PC-9 (cell line): ENCODE measurements at regions not wholly inside any gene's neighbourhood (a gene's known extent, or its start where the extent isn't known, plus 50 kb on each side); places are given as distances from the start of the nearest gene placed in this dataset.

Experiments used
- BruUV-seq: library from RNA; stranded (reverse); fragments of 400-500 nt; replicated peaks from 2 replicates; lab custom pipeline; 2021; lab: Mats Ljungman, UMichigan
- CTCF ChIA-PET: fragments of 300-600 bp; sonication (Branson Sonifier 250); formaldehyde crosslinking; loops from one replicate; lab custom pipeline; 2022; ENCODE audit warnings: antibody characterized with exemption; lab: Charles Lee
- POLR2A ChIA-PET: fragments of 300-600 bp; sonication (Branson Sonifier 250); formaldehyde crosslinking; loops from one replicate; lab custom pipeline; 2022; ENCODE audit warnings: antibody characterized with exemption; ENCODE audit not compliant: unreplicated experiment; lab: Charles Lee
- DNase-seq, 2 experiments: peaks; one replicate each; pipeline versions ENCODE4 v3.0.0 to v3.0.0-alpha.2; 2015 to 2022; ENCODE audit warnings: mixed read lengths in 1 of 2
- H2AFZ ChIP-seq: fragments of 200-600 bp; sonication (generic); 2 replicates; pipeline ENCODE4 v1.8.1; 2017; ENCODE audit warnings: antibody characterized with exemption
- H3F3A ChIP-seq: fragments of 200-600 bp; sonication (generic); 2 replicates; pipeline ENCODE4 v1.8.1; 2017; ENCODE audit warnings: antibody characterized with exemption, mild to moderate bottlenecking, low read depth; ENCODE audit not compliant: insufficient read depth
- H3K27ac ChIP-seq: fragments of 200-600 bp; sonication (generic); 2 replicates; pipeline ENCODE4 v1.6.1; 2016; ENCODE audit warnings: mixed run types
- H3K27me3 ChIP-seq: fragments of 200-600 bp; sonication (generic); 2 replicates; pipeline ENCODE4 v1.6.1; 2016; ENCODE audit warnings: low read depth, mixed run types; ENCODE audit not compliant: insufficient read depth
- H3K36me3 ChIP-seq: fragments of 200-600 bp; sonication (generic); 2 replicates; pipeline ENCODE4 v1.6.1; 2016; ENCODE audit warnings: low read depth, mixed run types
- H3K4me1 ChIP-seq: fragments of 200-600 bp; sonication (generic); replicated peaks from 2 replicates; pipeline ENCODE4 v1.6.1; 2016; ENCODE audit warnings: mixed run types; ENCODE audit not compliant: insufficient read depth
- H3K4me2 ChIP-seq: fragments of 200-600 bp; sonication (generic); 2 replicates; pipeline ENCODE4 v1.6.1; 2017; ENCODE audit warnings: mixed run types
- H3K4me3 ChIP-seq: fragments of 200-600 bp; sonication (generic); 2 replicates; pipeline ENCODE4 v1.6.1; 2016; ENCODE audit warnings: mixed run types
- H3K79me2 ChIP-seq: fragments of 200-600 bp; sonication (generic); 2 replicates; pipeline ENCODE4 v1.6.1; 2017; ENCODE audit warnings: low read depth, mixed run types
- H3K9me2 ChIP-seq: fragments of 200-600 bp; sonication (generic); 2 replicates; pipeline ENCODE4 v1.8.1; 2017; ENCODE audit warnings: mild to moderate bottlenecking; ENCODE audit not compliant: insufficient read depth
- H3K9me3 ChIP-seq: fragments of 200-600 bp; sonication (generic); 2 replicates; pipeline ENCODE4 v1.8.1; 2016; ENCODE audit warnings: low read depth; ENCODE audit not compliant: insufficient read depth
- H4K20me1 ChIP-seq: fragments of 200-600 bp; sonication (generic); 2 replicates; pipeline ENCODE4 v1.8.1; 2017; ENCODE audit not compliant: insufficient read depth
- EZH2 ChIP-seq: fragments of 200-600 bp; sonication (generic); IDR thresholded peaks from 2 replicates; pipeline ENCODE4 v1.8.0; 2017; ENCODE audit warnings: antibody characterized with exemption, low read depth
- intact Hi-C: fragments of 100-400 bp; cut with micrococcal nuclease; formaldehyde crosslinking; loops from one replicate; pipeline ENCODE4 v1.10.0; 2022; ENCODE audit not compliant: unreplicated experiment
- TF ChIP-seq, protein P1 (sequence below): fragments of 200-600 bp; sonication (generic); conservative IDR thresholded peaks from 2 replicates; pipeline ENCODE4 v1.6.1; 2017; ENCODE audit warnings: mixed run types, antibody characterized with exemption, mild to moderate bottlenecking, moderate library complexity

DNA sequence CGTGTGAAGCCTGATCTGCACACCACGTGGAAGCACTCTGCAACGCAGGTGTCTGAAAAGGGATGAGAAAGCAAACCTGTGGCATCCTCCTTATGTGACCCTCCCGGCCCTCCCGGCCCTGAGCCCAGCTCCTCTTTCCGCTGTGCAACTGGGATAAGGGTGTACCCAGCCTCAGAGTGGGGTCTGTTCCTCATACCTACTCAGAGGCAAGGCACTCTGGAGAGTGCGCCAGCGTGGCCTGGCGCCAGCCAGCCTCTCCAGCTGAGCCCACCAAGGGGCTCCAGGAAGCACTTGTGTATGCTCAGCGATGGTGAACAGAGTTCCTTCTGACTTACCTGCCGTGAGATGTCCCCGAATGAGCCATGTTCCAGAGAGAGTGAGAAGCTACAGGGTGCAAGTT, 102.8 kb downstream of the IRX1 start:
- no peak overlapping the region for H3K4me3 ChIP-seq
- H3K4me2 ChIP-seq: no peak overlapping the region
- no TSS peak for BruUV-seq
- H3K4me1 ChIP-seq: no peaks in the 10 kb centered on the region
- CTCF ChIA-PET: no interaction called here
- DNase-seq: no peak
- intact Hi-C loops: no loop called here
- H3F3A ChIP-seq: no peaks in the 10 kb centered on the region
- TF ChIP-seq, protein P1, sequence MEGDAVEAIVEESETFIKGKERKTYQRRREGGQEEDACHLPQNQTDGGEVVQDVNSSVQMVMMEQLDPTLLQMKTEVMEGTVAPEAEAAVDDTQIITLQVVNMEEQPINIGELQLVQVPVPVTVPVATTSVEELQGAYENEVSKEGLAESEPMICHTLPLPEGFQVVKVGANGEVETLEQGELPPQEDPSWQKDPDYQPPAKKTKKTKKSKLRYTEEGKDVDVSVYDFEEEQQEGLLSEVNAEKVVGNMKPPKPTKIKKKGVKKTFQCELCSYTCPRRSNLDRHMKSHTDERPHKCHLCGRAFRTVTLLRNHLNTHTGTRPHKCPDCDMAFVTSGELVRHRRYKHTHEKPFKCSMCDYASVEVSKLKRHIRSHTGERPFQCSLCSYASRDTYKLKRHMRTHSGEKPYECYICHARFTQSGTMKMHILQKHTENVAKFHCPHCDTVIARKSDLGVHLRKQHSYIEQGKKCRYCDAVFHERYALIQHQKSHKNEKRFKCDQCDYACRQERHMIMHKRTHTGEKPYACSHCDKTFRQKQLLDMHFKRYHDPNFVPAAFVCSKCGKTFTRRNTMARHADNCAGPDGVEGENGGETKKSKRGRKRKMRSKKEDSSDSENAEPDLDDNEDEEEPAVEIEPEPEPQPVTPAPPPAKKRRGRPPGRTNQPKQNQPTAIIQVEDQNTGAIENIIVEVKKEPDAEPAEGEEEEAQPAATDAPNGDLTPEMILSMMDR: no peak
- no peak for TF ChIP-seq EZH2
- no peaks in the 10 kb centered on the region for H4K20me1 ChIP-seq
- H3K9me2 ChIP-seq: no peaks in the 10 kb centered on the region
- POLR2A ChIA-PET: no interaction called here
- H3K36me3 ChIP-seq: no peaks in the 10 kb centered on the region
- no peaks in the 10 kb centered on the region for H3K79me2 ChIP-seq
- no peak overlapping the region for H2AFZ ChIP-seq
- H3K27ac ChIP-seq: no peak overlapping the region
- no peaks in the 10 kb centered on the region for H3K9me3 ChIP-seq
- H3K27me3 ChIP-seq: peaks cover 52% of the 10 kb centered on the region

DNA sequence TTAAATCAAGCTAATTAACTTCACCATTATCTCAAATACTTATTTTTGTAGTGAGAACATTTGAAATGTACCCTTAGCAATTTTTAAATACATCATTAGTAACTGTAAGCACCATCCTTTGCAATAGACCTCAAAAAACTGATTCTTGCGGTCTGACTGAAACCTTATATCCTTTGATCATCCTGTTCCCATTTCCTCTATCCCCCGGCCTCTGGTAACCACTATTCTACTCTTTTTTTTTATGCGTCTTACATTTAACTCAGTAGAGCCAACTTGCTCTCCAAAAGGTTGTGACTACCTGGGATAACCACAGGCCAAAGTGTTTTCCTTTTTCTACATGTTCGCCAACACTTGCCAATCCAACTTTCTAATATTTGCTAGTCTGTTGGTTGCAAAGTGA, 106.1 kb downstream of the IRX1 start:
- H3K79me2 ChIP-seq: no peaks in the 10 kb centered on the region
- H4K20me1 ChIP-seq: no peaks in the 10 kb centered on the region
- no peak overlapping the region for H2AFZ ChIP-seq
- ChIA-PET POLR2A (no interaction called here), CTCF (no interaction called here)
- no peak for DNase-seq
- TF ChIP-seq EZH2: no peak
- TF ChIP-seq, protein P1: no peak
- no TSS peak for BruUV-seq
- no peaks in the 10 kb centered on the region for H3K9me2 ChIP-seq
- no peaks in the 10 kb centered on the region for H3K9me3 ChIP-seq
- H3K27ac ChIP-seq: no peak overlapping the region
- no peak overlapping the region for H3K4me2 ChIP-seq
- no peak overlapping the region for H3K4me3 ChIP-seq
- H3K36me3 ChIP-seq: no peaks in the 10 kb centered on the region
- H3F3A ChIP-seq: no peaks in the 10 kb centered on the region
- H3K4me1 ChIP-seq: no peaks in the 10 kb centered on the region
- intact Hi-C loops: no loop called here
- H3K27me3 ChIP-seq: peaks cover 33% of the 10 kb centered on the region

DNA sequence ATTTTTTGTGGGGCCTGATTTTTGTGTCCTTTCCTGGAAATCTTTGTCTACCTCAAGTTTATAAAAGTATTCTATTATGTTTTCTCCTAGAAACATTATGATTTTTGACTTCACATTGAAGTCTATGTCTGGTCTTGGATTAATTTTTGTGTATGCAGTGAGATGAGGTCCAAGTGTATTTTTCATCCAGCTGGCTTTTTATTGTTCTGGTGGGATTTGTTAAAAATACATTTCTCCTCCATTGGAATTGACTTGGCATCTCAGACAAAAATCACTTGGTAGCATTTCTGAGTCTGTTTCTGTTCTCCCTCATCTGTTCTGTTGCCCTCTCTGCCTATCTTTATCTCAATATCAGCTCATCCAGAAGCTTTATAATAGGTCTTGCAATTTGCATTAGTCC, 109.0 kb downstream of the IRX1 start:
- TF ChIP-seq EZH2: no peak
- TF ChIP-seq, protein P1: no peak
- Histone ChIP-seq H3K4me2 (no peak overlapping the region), H3K27ac (no peak overlapping the region), H3K36me3 (no peaks in the 10 kb centered on the region), H3K9me3 (no peaks in the 10 kb centered on the region), H3K9me2 (no peaks in the 10 kb centered on the region), H3K79me2 (no peaks in the 10 kb centered on the region), H3F3A (no peaks in the 10 kb centered on the region), H3K27me3 (peaks cover 22% of the 10 kb centered on the region), H2AFZ (no peak overlapping the region), H3K4me3 (no peak overlapping the region), H4K20me1 (no peaks in the 10 kb centered on the region), H3K4me1 (no peaks in the 10 kb centered on the region)
- intact Hi-C loops: no loop called here
- no peak for DNase-seq
- CTCF ChIA-PET: no interaction called here
- POLR2A ChIA-PET: no interaction called here
- BruUV-seq: no TSS peak
